ENCODE measurements at regions not wholly inside any gene's neighbourhood (a gene's known extent, or its start where the extent isn't known, plus 50 kb on each side); places are given as distances from the start of the nearest gene placed in this dataset.
A peak's percentile ranks its signal among the peaks of the same experiment; 100 is the strongest.

GRCh38 chr22:22744412-22745224 lies 100.2 kb downstream of the GGTLC2 start:
- no peak for DNase-seq

- DNase-seq: no peak
These were observed 101.0 kb downstream of the GGTLC2 start for GRCh38 chr22:22745225-22746060.

GRCh38 chr22:22746061-22746962 lies 101.9 kb downstream of the GGTLC2 start:
- DNase-seq: no peak

GRCh38 chr22:22746963-22747933 lies 102.8 kb downstream of the GGTLC2 start:
- no peak for DNase-seq

- peak in 2 of 3 donors; percentile 11 to 33 for DNase-seq
These were observed 103.9 kb downstream of the GGTLC2 start for GRCh38 chr22:22748297-22748743.

GRCh38 chr22:22748756-22749155 lies 104.3 kb downstream of the GGTLC2 start:
- no peak for DNase-seq

DNA sequence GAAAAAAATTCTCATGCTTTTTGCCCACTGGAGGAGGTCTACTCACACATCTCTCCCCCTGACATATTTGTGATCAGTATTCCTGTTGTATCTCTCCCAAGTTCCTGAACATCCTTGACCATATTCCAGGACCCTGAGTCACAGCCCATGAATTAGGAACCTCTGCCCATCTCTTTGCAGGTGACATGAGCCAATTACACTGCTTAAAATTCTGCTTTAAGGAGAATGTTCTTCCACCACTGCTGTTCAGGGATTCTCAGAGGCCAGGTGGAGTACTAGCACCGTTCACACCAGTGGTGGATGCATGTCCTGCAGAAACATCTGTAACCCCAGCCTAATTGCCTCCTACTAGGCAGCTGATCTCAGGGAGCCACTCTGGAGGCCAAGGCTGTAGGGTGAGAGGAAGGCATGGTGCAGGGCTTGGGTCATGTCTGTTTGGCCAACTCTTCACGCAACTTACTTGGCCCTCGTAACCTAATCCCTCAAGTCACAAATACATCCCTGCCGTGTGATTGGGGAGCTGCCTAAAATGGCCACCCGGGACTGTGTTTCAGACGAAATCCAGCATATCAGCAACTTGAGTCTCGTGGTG lies 104.8 kb downstream of the GGTLC2 start:
- DNase-seq: no peak

DNA sequence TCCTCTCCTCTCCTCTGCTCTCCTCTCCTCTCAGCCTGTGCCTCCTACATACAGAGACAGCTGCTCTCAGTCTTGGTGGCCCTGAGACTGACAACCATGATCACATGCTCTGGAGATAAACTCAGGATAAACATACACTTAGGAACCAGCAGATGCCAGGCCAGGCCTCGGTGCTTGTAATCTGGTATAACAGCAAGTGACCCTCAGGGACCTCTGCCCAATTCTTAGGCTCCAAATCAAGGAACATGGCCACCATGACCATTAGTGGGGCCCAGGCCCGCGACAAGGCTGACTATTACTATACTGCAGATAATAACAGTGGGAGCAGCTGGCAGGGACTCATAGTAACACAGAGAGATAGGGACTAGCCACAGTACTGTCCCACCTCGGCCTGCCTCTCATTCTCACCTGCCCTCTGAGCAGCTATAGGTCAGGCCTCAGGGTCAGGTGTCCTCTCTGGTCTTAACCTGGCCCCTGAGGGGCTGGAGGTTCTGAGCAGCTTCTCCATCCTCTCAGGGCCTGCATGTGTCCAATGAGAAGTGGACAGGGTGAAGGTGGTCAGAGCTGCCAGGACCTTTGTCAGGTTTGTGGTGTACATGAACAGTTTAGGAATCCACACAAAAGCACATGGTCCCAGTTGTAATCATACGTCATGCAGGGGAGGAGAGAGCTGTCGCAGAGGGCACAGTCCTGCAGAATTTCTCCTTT lies 106.1 kb downstream of the GGTLC2 start:
- DNase-seq: peak in 1 of 3 donors; percentile 17

DNA sequence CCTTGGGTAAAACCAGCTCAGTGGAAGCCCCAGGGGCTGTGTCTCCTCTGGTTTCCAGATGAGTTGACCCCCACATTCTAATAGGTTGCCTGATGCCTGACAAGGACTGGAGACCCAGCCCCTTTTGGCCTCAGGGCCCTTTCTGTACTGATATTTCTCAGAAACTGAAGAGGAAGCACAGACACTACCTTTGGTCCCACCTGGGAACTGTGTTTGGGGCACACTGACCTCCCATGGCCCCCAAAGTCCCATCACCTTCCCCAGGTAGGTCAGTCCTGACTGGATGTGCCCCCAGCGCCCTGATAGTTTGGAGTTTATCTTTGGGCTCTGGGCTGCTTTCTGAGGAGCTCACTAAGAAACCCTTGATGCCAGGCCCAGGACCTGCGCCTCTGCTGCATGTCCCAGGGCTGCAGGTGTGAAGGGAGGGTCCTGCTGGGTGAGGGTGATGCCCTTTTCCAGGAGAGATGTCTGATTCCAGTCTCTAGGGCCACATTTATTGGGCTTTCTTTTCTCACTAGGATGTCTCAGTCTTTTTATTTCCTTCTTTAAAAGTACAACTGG lies 106.7 kb downstream of the GGTLC2 start:
- no peak for DNase-seq

DNA sequence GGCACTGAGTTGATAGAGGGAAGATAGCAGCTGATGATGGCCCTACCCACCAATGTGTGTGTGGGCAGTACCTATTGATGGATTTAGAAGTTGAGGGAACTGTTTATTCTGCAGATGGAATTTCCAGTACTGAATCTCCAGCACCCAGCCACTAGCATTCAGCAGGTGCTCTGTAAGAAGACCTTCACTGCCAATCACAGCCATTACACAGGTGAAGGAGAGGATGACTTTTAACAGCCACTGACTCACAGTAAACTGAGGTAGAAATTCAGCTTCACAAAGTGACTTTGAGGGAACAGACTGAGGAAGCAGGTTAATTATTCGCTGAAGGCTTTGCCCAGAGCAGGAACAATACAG lies 107.8 kb downstream of the GGTLC2 start:
- no peak for DNase-seq

- DNase-seq: no peak
These were observed 108.4 kb downstream of the GGTLC2 start for GRCh38 chr22:22752556-22753477.

GRCh38 chr22:22753526-22754267 lies 109.3 kb downstream of the GGTLC2 start:
- DNase-seq: peak in 2 of 3 donors; percentile 19 to 32

GRCh38 chr22:22754268-22754657 lies 109.8 kb downstream of the GGTLC2 start:
- DNase-seq: no peak

DNA sequence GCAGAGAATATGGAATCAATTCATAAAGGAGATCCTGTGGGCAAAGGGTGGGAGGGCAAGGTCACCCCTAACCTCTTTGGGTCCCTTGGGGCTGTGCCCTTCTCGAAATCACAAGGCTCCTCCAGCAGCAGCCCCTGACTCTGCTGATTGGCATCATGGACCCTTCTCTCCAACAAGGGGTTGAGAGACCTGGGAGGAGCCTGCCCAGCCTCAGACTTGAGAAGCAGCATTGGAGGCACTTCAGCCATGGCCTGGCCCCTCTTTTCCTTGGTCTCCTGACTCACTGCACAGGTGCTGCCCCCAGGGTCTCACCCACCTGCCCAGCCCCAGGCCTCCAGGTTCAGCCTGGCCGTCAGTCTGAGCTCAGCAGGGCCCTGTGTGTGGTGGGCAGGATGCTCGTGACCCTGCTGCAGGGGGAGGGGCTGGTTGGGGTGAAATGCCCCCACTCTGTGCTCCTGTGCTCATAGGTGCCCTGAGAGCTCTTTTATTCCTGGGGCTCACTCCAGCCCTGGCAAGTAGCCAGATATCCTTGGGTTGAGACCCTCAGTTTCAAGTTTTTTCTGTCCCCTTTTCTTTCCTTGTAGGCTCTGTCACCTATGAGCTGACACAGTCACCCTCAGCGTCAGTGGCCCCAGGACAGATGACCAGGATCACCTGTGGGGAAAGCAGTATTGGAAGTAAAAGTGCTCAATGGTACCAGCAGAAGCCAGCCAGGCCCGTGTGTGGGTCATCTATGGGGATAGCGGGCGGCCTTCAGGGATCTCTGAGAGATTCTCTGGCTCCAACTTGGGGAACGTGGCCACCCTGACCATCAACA lies 110.8 kb downstream of the GGTLC2 start:
- no peak for DNase-seq

DNA sequence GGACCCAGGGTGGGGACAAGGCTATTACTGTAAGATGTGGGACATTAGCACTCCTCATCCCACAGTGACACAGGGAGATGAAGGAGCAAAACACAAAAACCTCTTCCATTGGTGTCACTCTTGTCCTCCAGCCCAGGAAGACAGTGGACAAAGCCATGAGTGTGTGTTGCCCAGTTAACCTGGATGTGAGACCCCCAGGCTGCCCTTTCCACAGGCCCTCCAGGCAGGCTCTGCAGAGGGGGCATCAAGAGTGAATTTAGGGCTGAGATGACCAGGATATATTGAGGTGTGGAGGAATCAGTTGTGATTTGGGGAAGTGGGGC lies 111.3 kb downstream of the GGTLC2 start:
- DNase-seq: no peak

- DNase-seq: no peak
These were observed 111.7 kb downstream of the GGTLC2 start for GRCh38 chr22:22756109-22756508.
